Nephron (organoid): ENCODE measurements at regions not wholly inside any gene's neighbourhood (a gene's known extent, or its start where the extent isn't known, plus 50 kb on each side); places are given as distances from the start of the nearest gene placed in this dataset.

Experiments used
- H3K27ac Mint-ChIP-seq, 3 experiments: 2 replicates each; pipeline ENCODE4 v1.8.0; 2020; ENCODE audit warnings: mixed read lengths in 3 of 3, mild to moderate bottlenecking in 2 of 3, moderate library complexity in 1 of 3
- H3K27me3 Mint-ChIP-seq: 2 replicates; pipeline ENCODE4 v1.8.0; 2021; ENCODE audit warnings: low read depth, mild to moderate bottlenecking, moderate library complexity, mixed read lengths
- H3K36me3 Mint-ChIP-seq: 2 replicates; pipeline ENCODE4 v1.8.0; 2020; ENCODE audit warnings: low read depth, mixed read lengths
- H3K4me1 Mint-ChIP-seq: 2 replicates; pipeline ENCODE4 v1.8.0; 2020; ENCODE audit warnings: mixed read lengths
- H3K4me3 Mint-ChIP-seq, 3 experiments: 2 replicates each; pipeline ENCODE4 v1.8.0; 2020; ENCODE audit warnings: mild to moderate bottlenecking in 3 of 3, mixed read lengths in 3 of 3, moderate library complexity in 2 of 3
- H3K9me3 Mint-ChIP-seq: 2 replicates; pipeline ENCODE4 v1.8.0; 2020; ENCODE audit warnings: mixed read lengths
- CTCF ChIP-seq, 3 experiments: fragments of 200-600 bp; sonication (generic); IDR thresholded peaks; one replicate each; pipeline ENCODE4 v1.5.0; 2021; ENCODE audit warnings: antibody characterized with exemption in 3 of 3; ENCODE audit not compliant: unreplicated experiment in 3 of 3

GRCh38 chr6:135693811-135694370 is 157.6 kb upstream of the PDE7B start:
- Mint-ChIP-seq H3K4me3 (no peak overlapping the region), H3K4me1 (peaks cover 5% of the 10 kb centered on the region), H3K27me3 (no peaks in the 10 kb centered on the region), H3K9me3 (no peaks in the 10 kb centered on the region), H3K36me3 (no peaks in the 10 kb centered on the region), H3K27ac (no peak overlapping the region)
- TF ChIP-seq CTCF (IDR thresholded peaks at IDR 0.05; ENCODE audit: unreplicated experiment in 3 of 3), result no peak

DNA sequence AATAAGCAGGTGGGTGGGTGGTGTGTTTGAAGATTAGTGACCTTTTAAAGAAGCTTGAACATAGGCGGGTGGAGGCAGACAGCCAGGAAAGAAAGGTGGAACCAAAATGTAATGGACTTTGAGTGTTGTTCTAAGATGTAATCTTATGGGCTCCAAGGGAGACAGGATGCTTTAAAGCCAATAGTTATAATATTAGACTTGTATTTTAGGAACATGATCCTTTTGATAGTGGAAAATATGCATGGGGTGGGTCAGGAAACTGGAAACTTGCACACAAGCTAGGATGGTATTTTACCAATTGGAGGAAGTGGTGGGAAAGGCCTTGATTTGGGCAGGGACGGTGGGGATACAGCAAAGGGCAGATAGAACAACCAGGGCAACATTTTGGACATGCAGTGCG is 151.8 kb upstream of the PDE7B start:
- Mint-ChIP-seq H3K27me3 (no peaks in the 10 kb centered on the region), H3K9me3 (no peaks in the 10 kb centered on the region), H3K36me3 (no peaks in the 10 kb centered on the region), H3K27ac (no peak overlapping the region), H3K4me3 (no peak overlapping the region), H3K4me1 (no peaks in the 10 kb centered on the region)
- TF ChIP-seq CTCF (IDR thresholded peaks at IDR 0.05; ENCODE audit: unreplicated experiment in 3 of 3), result no peak

DNA sequence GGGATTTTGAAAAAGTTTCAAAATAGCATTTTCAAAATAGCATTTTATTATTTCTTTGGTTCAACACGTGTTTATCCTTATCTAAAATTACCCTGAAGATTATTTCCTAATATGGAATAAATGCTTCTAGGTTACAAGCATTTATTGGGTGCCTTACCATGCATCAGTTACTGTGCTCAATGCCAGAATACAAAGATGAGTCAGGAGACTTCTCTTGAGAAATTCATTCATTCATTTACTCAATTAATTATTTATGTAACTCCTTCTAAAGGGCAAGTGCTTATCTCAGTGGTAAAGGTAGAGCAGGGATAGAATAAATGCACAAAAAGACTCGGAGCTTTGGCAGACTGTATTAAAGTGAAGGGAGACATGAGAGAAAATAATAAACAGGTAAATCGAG is 150.1 kb upstream of the PDE7B start:
- no peaks in the 10 kb centered on the region for H3K9me3 Mint-ChIP-seq
- H3K4me1 Mint-ChIP-seq, result no peaks in the 10 kb centered on the region
- TF ChIP-seq CTCF (IDR thresholded peaks at IDR 0.05; ENCODE audit: unreplicated experiment in 3 of 3), result no peak
- H3K27ac Mint-ChIP-seq, result no peak overlapping the region
- H3K36me3 Mint-ChIP-seq, result no peaks in the 10 kb centered on the region
- H3K27me3 Mint-ChIP-seq, result no peaks in the 10 kb centered on the region
- H3K4me3 Mint-ChIP-seq, result no peak overlapping the region

DNA sequence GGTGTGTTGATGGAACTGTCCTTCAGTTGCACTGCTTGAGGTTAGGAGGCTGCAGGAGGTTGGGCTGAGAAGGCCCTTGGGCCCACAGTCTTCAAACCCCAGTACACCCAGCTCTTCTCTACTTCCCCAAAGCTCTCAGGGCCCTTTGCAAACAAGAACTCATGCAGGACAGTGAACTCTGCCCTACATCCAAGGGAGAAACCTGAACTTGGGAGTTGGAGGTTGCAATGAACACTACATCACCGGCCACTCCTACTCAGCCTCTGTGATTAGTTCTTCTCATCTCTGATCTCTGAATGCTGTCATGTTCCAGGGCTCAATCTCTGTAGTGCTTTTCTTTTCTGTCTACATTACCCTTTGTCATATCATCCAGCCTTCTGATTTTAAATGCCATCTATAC is 148.5 kb upstream of the PDE7B start:
- H3K27ac Mint-ChIP-seq, result no peak overlapping the region
- no peaks in the 10 kb centered on the region for H3K9me3 Mint-ChIP-seq
- H3K36me3 Mint-ChIP-seq, result no peaks in the 10 kb centered on the region
- H3K4me3 Mint-ChIP-seq, result no peak overlapping the region
- TF ChIP-seq CTCF (IDR thresholded peaks at IDR 0.05; ENCODE audit: unreplicated experiment in 3 of 3), result no peak
- H3K4me1 Mint-ChIP-seq, result no peaks in the 10 kb centered on the region
- no peaks in the 10 kb centered on the region for H3K27me3 Mint-ChIP-seq

GRCh38 chr6:135703621-135704020 is 147.9 kb upstream of the PDE7B start:
- Mint-ChIP-seq H3K4me1 (no peaks in the 10 kb centered on the region), H3K4me3 (no peak overlapping the region), H3K27me3 (no peaks in the 10 kb centered on the region), H3K36me3 (no peaks in the 10 kb centered on the region), H3K9me3 (no peaks in the 10 kb centered on the region), H3K27ac (no peak overlapping the region)
- TF ChIP-seq CTCF (IDR thresholded peaks at IDR 0.05; ENCODE audit: unreplicated experiment in 3 of 3), result no peak

GRCh38 chr6:135707426-135707825 is 144.1 kb upstream of the PDE7B start:
- Mint-ChIP-seq H3K4me3 (no peak overlapping the region), H3K4me1 (no peaks in the 10 kb centered on the region), H3K36me3 (no peaks in the 10 kb centered on the region), H3K27ac (no peak overlapping the region), H3K9me3 (no peaks in the 10 kb centered on the region), H3K27me3 (no peaks in the 10 kb centered on the region)
- no peak for TF ChIP-seq CTCF (IDR thresholded peaks at IDR 0.05; ENCODE audit: unreplicated experiment in 3 of 3)
